ENCODE measurements at regions not wholly inside any gene's neighbourhood (a gene's known extent, or its start where the extent isn't known, plus 50 kb on each side); places are given as distances from the start of the nearest gene placed in this dataset.
"Not testable (repeated sequence)": the region's sequence is repeated elsewhere in the genome, so short reads cannot be mapped to it uniquely, and the experiment has no call there.

- BruUV-seq (replicated peaks); POLR2A ChIA-PET; FAIRE-seq; H3K27me3 ChIP-seq (ENCODE audit: control insufficient read depth in 2 of 2, insufficient read depth in 2 of 2, low read length in 2 of 2); H3K4me2 ChIP-seq (ENCODE audit: insufficient read depth, low read length); CTCF ChIA-PET; H3K27ac ChIP-seq (ENCODE audit: insufficient read depth, low read depth, low read length); H3K9me1 ChIP-seq (replicated peaks; ENCODE audit: control insufficient read depth, extremely low read depth, insufficient read depth, low read length); H3K4me1 ChIP-seq (ENCODE audit: control insufficient read depth, extremely low read depth, insufficient read depth, low read length); H2AFZ ChIP-seq (ENCODE audit: low read depth, low read length); DNase-seq (ENCODE audit: low read depth, low spot score); H3K36me3 ChIP-seq (ENCODE audit: control insufficient read depth in 2 of 2, extremely low read depth in 1 of 2, insufficient read depth in 2 of 2, low read length in 2 of 2); H3K9me3 ChIP-seq (replicated peaks; ENCODE audit: control insufficient read depth, insufficient read depth, low read length); intact Hi-C loops (cut with micrococcal nuclease); H3K4me3 ChIP-seq (replicated peaks in 1 of 3; ENCODE audit: insufficient read depth in 1 of 3, low read depth in 1 of 3, low read length in 3 of 3); H3K9ac ChIP-seq (replicated peaks; ENCODE audit: extremely low read depth, insufficient read depth, low read length); dilution Hi-C loops (cut with MboI; ENCODE audit: extremely low pct_ligation_motif_present, low sequenced_read_pairs); H3K79me2 ChIP-seq (ENCODE audit: control insufficient read depth, insufficient read depth, low read length); H4K20me1 ChIP-seq (replicated peaks; ENCODE audit: control insufficient read depth, extremely low read depth, insufficient read depth, low read length): not testable (repeated sequence)
Observed at GRCh38 chr2:47279525-47279924, 89.6 kb upstream of the EPCAM start.

GRCh38 chr2:47277987-47278386, 91.1 kb upstream of the EPCAM start:
- no peak for TF ChIP-seq POLR2AphosphoS5 (IDR thresholded peaks at IDR 0.05; ENCODE audit: insufficient read depth, low read depth, low read length)
- no peak for TF ChIP-seq MYC (IDR thresholded peaks at IDR 0.05; ENCODE audit: low read depth, low read length)
- TF ChIP-seq JUN (IDR thresholded peaks at IDR 0.05; ENCODE audit: borderline replicate concordance, insufficient read depth, insufficient read length, low read depth) = no peak
- no peak for TF ChIP-seq MAX (IDR thresholded peaks at IDR 0.05; ENCODE audit: insufficient read depth, insufficient read length)
- no peak for TF ChIP-seq FOS (IDR thresholded peaks at IDR 0.05; ENCODE audit: borderline replicate concordance, insufficient read depth, low read length)
- no peak for TF ChIP-seq CTCF (IDR thresholded peaks at IDR 0.05; ENCODE audit: extremely low read depth in 1 of 2, insufficient read depth in 1 of 2, low read depth in 1 of 2, low read length in 2 of 2)
- TF ChIP-seq EZH2 (IDR thresholded peaks at IDR 0.05; ENCODE audit: borderline replicate concordance, low read depth, low read length, severe bottlenecking) = no peak
- TF ChIP-seq GATA2 (IDR thresholded peaks at IDR 0.05; ENCODE audit: insufficient read depth, insufficient read length, low read depth, low read length) = no peak
- no peak for TF ChIP-seq POLR2A (IDR thresholded peaks at IDR 0.05; ENCODE audit: low read depth, low read length)
- H3K4me1 ChIP-seq (ENCODE audit: control insufficient read depth, extremely low read depth, insufficient read depth, low read length) = peaks cover 2% of the 10 kb centered on the region
- no peak overlapping the region for H3K27ac ChIP-seq (ENCODE audit: insufficient read depth, low read depth, low read length)
- no peak overlapping the region for H3K4me3 ChIP-seq (replicated peaks in 1 of 3; ENCODE audit: insufficient read depth in 1 of 3, low read depth in 1 of 3, low read length in 3 of 3)
- FAIRE-seq (no peak), DNase-seq (ENCODE audit: low read depth, low spot score) (no peak)
- no peaks in the 10 kb centered on the region for H3K9me1 ChIP-seq (replicated peaks; ENCODE audit: control insufficient read depth, extremely low read depth, insufficient read depth, low read length)
- intact Hi-C loops (cut with micrococcal nuclease) = no loop called here
- ChIA-PET CTCF (interaction anchor here (0.9 kb wide), 1 partner anchor 8 kb away, joined by 3 read pairs; no protein-coding TSS in a partner anchor), POLR2A (no interaction called here)
- no peaks in the 10 kb centered on the region for H3K9me3 ChIP-seq (replicated peaks; ENCODE audit: control insufficient read depth, insufficient read depth, low read length)
- no peaks in the 10 kb centered on the region for H3K27me3 ChIP-seq (ENCODE audit: control insufficient read depth in 2 of 2, insufficient read depth in 2 of 2, low read length in 2 of 2)
- no peak overlapping the region for H2AFZ ChIP-seq (ENCODE audit: low read depth, low read length)
- BruUV-seq (replicated peaks) = no TSS peak
- dilution Hi-C loops (cut with MboI; ENCODE audit: extremely low pct_ligation_motif_present, low sequenced_read_pairs) = no loop called here
- no peaks in the 10 kb centered on the region for H3K79me2 ChIP-seq (ENCODE audit: control insufficient read depth, insufficient read depth, low read length)
- no peak overlapping the region for H3K9ac ChIP-seq (replicated peaks; ENCODE audit: extremely low read depth, insufficient read depth, low read length)
- no peak overlapping the region for H3K4me2 ChIP-seq (ENCODE audit: insufficient read depth, low read length)
- no peaks in the 10 kb centered on the region for H3K36me3 ChIP-seq (ENCODE audit: control insufficient read depth in 2 of 2, extremely low read depth in 1 of 2, insufficient read depth in 2 of 2, low read length in 2 of 2)
- no peaks in the 10 kb centered on the region for H4K20me1 ChIP-seq (replicated peaks; ENCODE audit: control insufficient read depth, extremely low read depth, insufficient read depth, low read length)
